GM19452 (cell line): ENCODE measurements at regions not wholly inside any gene's neighbourhood (a gene's known extent, or its start where the extent isn't known, plus 50 kb on each side); places are given as distances from the start of the nearest gene placed in this dataset.

Experiments
- ATAC-seq: cut with Tn5 transposase; IDR thresholded peaks from one replicate; pipeline ENCODE4 v1.9.1; 2021; ENCODE audit not compliant: unreplicated experiment

DNA sequence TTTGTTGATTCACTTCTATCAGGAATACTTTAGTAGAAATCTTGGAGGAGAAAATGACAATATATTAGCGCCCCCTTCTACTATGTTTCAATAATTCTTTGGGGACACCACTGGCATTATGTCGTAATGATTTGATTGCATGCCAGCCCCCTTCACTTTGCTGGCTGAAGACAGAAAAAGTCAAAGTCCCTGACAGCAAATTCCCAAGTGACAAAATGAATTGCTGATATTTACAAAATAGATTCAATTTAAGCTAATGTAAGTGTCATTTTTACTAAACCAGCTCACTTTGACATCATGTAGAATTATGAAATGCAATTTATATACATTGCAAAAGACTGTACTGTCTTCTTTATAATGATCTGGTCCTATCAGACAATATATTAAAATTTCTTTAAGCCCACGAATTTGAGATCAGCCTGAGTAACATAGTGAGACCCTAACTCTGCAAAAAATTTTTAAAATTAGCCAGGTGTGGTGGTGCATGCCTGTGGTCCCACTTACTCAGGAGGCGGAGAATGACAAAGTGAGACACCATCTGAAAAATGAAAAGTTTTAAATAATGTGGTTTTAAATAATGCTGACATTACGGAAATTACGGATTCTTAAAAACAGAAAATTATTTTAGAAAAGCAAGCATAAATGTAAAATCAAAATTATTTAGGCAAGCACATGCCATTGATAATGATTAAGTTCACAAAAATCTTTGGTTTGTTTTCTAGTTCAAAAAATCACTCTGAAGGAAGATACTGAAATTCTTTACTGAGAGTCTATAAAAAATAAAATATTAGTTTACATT is 520.1 kb upstream of the PKDCC start:
- no peak for ATAC-seq

DNA sequence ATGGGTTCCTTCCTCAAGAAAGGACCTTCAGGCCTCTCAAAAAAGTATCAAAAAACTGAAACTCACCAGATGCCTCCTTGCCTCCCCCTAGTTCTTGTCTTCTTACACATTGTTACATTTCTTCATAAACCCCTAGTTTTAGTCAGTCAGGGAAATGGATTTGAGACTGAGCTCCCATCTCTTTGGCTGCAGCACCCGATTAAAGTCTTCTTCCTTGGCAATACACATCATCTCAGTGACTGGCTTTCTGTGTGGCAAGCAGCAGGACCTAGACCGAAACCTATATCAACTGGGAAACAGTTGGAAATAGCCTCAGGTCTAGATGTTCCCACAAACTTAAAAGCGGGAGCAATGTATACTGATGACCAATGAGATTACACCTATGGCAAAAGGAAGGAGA is 512.2 kb upstream of the PKDCC start:
- no peak for ATAC-seq

DNA sequence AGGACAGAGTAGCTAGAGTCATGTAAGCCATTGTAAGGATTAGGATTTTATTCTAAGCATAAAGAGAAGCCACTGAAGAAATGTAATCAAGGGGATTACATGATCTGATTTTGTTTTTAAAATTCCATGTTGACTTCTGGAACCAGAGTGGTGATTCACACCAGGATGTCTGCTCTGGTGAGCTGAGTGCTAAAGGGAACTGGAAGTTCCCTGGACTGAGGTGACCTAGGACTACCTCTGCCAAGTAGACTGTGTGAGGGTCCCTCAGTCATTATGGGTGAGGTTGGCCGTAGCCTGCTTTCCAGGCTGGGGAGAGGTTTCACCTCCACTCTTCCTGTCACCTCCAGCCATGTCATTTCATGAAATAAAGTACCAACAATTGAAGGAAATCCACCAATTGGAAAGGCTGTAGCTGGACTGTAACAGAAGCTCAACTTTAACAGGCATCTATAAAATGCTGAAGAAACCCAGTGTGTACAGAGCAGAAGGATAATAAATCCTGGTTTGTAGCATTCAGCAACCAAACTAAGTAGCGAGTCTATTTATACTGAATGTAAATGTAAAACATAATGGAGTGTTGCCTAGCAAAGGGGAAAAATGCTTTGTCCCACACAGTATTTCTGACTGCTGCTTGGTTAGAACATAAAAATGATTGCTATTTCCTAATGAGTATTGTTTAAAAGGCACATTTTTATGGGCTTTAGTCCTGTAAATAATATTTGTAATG is 507.4 kb upstream of the PKDCC start:
- no peak for ATAC-seq

DNA sequence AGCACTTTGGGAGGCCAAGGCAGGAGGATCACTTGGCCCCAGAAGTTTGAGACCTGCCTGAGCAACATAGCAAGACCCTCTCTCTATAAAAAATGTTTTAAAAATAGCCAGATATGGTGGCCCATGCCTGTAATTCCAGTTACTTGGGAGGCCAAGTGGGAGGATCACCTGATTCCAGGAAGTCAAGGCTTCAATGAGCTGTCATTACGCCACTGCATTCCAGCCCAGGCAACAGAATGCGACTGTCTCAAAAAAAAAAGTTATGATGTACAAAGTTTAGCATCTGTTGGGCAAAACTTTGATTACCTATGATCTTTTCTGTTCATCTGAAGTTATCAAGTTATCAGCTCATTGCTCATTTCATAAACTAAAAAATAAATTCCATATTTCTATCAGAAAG is 504.1 kb upstream of the PKDCC start:
- no peak for ATAC-seq

DNA sequence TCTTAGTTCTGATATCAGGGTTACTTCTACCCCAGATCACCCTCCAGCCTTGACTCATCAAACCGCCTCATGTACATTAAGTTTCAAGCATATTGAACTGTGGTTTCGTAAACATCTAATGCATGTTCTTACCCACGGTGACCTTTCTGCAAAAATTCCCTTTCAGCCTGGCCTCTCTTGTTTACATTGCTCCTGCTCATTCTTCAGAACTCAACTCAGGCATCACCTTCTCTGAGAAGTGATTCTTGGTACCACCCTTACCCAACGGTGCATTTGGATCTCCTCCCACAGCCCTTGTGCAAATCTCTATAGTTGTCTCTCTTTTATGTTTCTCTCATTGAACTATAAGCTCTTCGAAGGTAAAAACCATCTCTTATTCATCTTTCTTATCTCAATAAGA is 503.1 kb upstream of the PKDCC start:
- ATAC-seq: no peak

DNA sequence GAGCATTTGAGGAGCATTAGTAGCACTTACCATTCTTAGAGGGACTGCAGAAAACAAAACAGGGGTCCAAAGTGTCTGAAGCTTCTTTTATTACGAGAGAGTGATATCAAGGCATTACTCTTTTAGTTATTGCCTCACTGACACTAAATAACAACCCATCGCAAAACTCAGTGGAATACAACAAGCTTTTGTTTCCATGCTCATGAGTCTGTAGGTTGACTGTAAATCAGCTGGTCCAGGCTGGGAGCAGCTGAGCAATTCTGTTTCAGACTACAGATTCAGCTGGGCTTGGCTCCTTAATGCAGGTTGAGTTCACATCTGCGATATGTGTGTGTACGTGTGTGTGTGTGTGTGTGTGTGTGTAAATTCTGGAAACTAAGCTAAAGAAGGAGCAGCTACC is 501.8 kb upstream of the PKDCC start:
- no peak for ATAC-seq

DNA sequence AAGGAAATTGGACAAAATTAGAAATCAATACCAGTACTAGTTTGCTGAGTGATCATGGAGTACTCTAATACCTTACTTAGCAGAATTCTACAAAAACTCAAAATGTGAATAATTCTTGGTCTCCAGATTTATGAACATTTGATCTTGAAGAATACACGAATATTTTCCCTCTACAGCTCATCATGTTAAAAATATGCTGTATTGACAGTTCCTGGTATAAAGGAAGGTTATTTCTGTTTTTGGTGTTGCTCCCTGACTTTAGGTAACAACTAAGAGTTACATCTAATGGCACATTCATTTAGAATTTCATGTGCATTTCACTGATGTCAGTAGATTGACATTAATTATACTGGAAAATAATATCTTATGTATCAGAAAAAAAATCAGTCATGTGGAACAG is 479.2 kb upstream of the PKDCC start:
- no peak for ATAC-seq

DNA sequence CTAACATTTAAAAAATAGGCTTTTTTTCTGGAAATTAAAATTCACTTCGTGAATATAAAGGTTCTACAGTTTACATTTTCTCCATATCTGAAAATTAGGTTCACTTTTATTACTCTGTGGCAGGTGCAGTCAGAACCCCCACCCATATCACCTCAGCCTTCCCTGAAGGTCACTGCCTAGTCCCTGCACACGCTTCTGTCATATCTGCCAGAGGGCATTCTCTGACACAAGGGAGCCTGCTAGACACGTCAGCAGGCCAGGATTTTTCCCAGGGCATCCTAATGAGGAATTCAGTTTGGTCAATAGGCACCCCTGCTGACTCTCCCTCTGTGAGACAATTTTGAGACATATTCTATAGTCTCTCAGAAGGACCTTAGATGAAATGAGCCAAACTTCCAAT is 475.7 kb upstream of the PKDCC start:
- no peak for ATAC-seq

DNA sequence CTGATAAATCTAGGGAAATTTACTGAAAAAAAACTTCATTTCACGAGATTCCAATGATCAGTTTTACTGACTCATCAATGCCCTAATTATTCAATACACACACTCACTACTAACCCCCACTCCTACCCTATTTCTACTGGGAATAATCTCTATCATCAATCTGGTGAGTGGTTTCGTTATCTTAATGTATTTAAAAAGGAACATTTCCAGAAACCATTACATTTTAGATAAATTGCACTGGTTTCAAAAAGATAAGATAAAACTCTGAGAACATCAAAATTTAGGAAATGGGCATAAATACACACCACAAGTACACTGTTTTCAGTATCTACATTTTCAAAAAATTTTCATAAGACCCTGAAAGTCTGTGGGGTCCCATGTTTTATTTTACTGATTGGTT is 471.4 kb upstream of the PKDCC start:
- no peak for ATAC-seq

DNA sequence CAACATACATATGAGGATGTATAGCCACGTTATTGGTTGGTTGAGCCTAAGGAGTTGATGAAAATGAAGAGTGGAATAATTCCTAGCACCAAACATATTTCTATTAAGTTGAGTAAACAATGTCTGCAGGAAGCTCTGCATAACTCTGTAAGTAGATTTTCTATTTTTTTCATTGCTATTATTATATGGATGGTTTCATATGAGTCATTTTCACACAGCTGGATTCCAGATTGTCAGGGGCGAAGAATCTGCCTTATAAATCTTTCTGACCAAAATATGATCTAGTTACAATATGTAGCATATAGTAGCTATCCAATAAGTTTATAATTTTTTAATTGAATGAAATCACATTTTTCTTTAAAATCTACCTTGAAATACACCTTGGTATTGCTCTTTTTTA is 468.0 kb upstream of the PKDCC start:
- ATAC-seq: no peak

DNA sequence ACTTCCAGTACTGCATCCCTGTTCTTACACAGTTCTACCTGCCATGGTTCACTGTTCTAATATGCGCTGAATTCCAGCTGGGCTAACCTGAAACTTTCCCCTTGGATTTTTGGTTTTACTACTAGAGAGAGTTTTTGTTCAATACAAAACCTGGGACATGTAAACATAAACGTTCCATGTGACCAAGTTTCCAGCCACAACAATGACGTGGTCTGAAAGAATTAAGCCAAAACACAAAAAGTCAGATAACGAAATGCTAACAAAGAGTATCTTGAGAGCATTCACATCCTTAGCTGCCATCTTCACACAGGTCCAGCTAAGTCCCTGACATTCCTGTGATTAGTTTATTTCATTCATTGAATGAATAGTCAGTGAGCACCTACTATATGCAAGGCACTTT is 467.0 kb upstream of the PKDCC start:
- ATAC-seq: no peak

DNA sequence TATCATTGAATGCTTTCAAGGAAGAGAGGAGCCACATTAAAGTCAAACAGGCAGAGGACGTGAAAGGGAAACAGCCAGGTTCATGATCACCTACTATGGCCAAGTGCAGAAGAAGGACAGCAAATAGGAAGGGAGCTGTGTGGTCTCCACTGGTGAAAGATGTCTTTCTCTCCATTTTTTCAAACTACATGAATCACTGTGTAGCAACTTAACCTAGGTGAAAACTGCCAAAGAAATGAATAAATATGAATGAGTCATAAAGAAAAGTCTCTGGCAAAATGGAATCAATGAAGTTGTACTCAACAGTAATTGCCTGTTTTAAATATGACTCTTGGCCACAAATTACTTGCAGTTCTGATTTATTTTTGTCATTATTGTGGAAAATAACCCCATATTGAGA is 452.6 kb upstream of the PKDCC start:
- no peak for ATAC-seq

DNA sequence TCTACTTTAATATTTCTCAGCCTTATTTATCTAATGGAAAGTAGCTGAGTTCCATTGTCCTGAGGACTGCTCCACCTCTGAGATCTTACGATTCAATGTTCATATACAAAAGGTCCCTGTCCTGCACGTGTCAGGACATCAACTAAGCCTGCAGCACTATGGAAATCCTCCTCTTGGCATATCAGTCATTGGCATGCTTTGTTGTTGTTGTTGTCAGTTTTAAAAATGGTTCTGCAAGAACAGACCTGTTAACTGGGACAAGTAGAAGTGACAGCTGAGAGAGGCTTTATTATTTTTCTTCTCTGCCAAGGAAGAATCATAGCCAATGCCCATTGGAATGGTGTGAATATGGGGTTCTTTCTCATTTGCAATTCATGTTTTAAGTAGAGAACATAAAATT is 450.1 kb upstream of the PKDCC start:
- ATAC-seq: no peak

DNA sequence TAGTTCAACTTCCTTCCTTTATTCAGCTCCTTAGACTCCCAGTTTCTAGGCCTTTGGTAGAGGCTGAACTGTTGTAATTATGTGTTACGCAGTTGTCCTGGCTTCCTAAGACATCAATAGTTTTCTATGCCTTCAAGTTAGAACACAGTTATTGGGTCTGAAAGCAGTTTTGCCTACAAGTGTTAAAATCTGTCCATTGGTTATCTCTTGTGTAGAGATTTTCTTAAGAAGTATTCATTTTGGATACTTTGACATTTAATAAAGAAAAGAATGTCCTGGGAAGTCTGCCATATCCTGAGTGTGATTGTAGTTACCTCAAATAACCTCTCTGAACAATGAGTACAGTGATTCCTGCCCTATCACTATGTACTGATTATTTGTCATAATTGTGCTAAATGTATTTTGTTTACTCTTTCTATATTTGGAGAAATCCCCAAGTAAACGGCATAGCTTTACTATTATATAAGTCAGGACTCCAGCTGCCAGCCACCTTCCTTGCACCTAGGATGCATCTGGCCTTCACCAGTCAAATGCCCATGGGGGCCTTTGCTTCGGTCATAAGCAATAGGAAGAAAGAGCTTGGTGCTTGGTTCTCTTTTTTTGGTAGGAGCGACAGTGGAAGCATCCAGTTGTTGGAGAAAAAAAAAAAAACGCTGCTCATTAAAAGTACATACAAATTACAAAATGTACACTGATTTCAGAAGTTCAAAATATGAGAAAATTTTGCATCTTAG is 449.5 kb upstream of the PKDCC start:
- no peak for ATAC-seq

DNA sequence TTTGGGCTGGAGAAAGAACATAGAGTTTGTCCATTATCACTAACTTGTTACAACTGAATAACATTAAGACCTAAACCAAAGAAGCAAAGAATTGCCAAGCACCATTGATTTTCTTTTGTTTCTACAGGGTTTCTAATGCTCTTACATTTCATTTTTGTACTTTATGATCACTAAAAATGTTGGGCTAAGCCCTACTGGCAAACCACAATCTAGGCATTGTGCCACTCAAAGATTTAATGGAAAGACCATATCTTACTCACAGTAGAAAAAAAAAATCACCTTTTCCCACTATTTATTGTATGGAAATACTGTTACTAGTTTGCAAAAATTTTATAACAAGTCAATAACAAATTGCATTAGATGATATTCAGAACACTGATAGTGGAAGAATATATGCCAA is 447.4 kb upstream of the PKDCC start:
- ATAC-seq: no peak

DNA sequence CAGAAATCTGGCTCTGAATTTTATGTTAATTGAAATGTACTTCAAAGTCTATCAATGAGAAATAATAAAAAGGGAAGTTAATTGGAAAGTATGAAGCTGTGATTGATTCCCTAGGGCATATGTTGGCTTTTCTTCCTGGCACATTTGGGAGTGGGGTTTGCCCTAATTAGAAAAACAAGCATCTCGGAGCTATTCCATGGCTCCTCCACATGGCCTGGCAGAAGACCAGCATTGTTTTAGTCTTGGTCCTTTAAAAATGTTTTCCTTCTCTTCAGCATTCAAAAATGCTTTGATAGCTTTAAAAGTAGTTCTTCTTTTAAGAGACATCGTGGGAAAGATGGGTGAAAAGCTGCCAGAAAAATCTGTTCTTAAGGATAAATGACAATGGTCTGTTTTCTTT is 445.5 kb upstream of the PKDCC start:
- ATAC-seq: no peak

DNA sequence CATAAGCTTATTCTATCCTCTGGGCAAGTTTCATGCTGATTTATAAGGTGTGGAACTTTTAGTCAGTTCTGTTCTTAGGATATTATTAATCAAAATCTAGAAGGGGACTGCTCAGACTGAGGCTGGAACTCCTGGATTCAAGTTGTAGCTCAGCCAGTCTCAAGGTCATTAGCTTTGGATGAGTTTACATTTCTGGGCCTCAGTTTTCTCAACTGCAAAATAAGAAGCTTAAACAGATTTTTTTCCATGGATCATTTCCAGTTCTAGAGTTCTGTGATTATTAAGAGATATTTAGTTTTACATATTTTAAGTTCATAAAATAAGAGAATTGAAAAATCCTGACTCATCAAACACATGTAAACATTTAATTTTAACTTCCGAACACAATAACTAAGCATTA is 442.5 kb upstream of the PKDCC start:
- ATAC-seq: no peak

DNA sequence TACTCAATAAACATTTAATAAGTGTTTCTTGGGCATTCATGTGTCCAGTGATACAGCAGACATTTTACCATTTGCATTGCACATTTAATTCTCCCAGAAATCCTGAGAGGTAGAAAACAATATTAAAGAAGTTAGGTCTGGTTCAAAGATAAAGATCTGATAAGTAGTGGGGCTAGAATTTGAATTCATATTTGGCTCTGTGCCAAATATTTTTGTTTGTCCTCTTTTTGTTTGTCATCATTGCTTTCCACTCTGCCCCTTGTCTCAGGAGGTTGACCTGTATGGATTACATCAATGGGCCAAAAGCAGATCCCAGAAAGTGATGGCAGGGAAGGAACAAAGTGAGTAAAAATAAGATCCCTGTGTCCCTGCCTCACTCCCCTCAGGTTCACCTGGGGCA is 441.9 kb upstream of the PKDCC start:
- ATAC-seq: no peak

DNA sequence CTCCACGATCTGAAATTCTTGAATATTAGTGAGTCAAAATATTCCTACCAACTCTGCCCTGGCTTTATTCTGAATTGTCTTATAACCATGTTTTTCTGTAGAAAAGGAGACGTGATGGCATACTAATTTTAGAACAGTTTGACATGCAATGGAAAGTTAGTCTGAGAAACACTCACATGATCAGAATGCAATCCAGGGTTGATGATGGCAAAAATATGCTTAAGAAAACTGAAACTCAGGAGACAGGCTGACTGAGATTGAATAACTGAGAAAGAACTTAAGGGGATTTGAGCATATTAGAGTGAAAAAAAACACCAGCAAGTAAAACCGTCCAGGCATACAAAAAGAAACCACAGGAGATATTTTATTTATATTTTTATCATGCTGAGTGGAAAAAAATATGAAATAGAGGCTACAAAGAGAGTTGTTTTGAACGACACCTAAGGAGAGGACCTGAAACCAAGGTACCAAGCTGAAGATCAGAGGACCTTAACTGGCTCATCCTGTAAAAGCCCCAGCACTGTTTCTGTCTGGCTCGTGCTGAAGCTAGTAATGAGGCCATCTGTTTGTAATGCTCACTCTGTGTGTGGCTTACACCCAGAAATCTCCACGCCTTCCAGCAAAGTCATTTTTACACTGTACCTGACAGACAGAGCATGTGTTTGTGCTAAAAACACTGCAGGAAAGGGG is 437.2 kb upstream of the PKDCC start:
- ATAC-seq: no peak

DNA sequence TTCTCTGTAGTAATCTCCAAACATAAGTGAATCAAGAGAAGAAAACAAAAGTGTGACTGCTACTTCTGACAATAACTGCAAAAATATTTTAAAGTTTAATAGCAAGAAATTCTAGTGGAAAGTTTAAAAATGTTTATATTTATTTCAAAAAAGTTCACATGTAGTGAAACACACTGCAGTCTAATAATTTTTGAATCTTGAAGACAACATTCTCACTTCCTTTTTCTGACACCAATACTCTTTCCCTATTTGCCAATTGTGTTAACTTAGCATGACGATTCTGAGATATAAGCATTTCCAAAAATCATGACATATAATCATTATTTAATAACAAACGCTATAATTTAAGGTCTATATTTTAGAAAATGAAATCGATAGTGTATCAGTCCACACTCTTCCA is 429.1 kb upstream of the PKDCC start:
- no peak for ATAC-seq

DNA sequence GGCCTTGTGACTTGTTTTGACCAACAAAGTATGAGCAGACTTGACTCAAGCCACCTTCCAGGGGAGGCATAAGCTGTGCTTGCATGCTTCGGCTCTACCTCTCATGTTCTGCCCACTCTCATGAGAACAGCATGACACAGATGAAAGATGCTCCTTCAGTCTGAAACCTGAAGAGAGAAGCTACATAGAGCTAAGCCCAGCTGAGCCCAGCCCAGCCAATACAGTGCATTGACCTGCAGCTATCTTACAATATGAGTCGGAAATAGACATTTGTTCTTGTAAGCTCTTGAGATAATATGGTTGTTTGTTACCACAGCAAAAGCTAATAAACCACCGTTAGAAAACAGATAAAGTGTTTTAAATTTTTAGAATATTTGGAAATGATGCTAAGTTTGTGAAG is 426.7 kb upstream of the PKDCC start:
- no peak for ATAC-seq

DNA sequence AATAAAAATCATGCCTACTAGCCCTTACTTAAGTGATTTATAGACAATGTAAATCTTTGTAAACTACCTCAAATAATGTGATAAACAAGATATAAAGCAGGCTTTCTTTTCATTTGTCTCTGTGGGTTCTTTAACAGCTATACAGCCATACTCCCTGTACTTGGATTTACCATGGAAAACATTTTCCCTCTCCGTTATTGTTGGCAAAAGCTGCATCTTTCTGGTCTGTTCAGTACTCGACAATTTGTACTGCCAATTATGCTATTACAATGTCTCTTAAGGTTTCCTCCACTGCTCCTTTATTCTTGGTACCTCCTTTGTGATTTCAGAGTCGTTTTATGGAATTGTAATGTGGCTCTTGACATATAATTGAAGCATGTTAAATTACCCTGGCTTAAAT is 426.3 kb upstream of the PKDCC start:
- ATAC-seq: no peak
